ENCODE measurements at regions not wholly inside any gene's neighbourhood (a gene's known extent, or its start where the extent isn't known, plus 50 kb on each side); places are given as distances from the start of the nearest gene placed in this dataset.

DNA sequence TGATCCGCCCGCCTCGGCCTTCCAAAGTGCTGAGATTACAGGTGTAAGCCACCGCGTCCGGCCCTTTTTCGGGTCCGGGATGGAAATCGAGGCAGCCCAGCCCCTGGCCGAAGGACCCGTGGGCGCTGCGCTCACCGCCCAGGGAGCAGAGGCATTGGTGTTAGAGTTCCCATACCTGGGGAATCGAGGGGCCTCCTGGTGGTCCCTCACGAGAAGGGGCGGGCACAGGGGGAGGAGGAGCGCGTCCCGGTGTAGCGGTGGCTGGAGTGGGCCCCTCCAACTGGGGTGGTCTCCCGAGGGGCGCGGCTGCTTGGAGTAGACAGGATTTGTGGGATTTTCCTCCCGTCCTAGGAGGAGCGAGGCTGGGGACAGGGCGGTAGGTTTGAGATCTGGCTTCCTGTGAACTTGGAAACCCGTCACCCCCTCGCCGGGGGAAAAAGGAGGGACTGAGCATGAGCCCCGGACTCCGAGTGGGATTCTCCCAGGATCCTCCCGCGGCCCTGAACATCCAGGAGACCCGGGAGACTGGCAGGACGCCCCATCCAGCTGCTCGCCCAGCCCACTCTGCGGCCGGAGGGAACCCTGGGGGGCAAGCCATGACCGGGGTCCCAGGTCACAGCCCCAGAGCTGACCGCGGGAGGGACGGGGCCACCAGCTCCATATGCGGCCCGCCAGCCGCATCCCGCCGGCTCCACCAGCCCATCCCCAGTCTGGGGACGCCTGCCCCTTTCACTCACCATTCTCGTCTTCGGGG is 70.9 kb downstream of the ASCL4 start:
- Histone ChIP-seq H3K27me3 (replicated peaks in 1 of 2; ENCODE audit: control insufficient read depth in 2 of 2, extremely low read depth in 1 of 2, insufficient read depth in 2 of 2, low read length in 1 of 2) (peaks cover 11 to 57% of the 10 kb centered on the region in 2 experiments), H3K27ac (ENCODE audit: low read length) (no peak overlapping the region), H3K9me3 (no peaks in the 10 kb centered on the region), H3K4me3 (ENCODE audit: control insufficient read depth in 1 of 2, extremely low read depth in 1 of 2, low read length in 1 of 2) (no peak overlapping the region), H3K36me3 (ENCODE audit: control insufficient read depth in 2 of 2, extremely low read depth in 1 of 2, insufficient read depth in 1 of 2, low read length in 1 of 2) (no peaks in the 10 kb centered on the region), H3K4me1 (ENCODE audit: control insufficient read depth in 1 of 2, extremely low read depth in 1 of 2, insufficient read depth in 2 of 2, low read length in 2 of 2) (peaks cover 0 to 3% of the 10 kb centered on the region in 2 experiments)
- no peak overlapping the region for H3K4me3 Mint-ChIP-seq
- peaks cover 36 to 62% of the 10 kb centered on the region in 2 donors for H3K27me3 Mint-ChIP-seq
- no peaks in the 10 kb centered on the region for H3K36me3 Mint-ChIP-seq
- DNase-seq (no peak), ATAC-seq (replicated peaks in 1 of 4) (no peak)
- no peak overlapping the region for H3K27ac Mint-ChIP-seq
- WGBS (ENCODE audit: insufficient coverage) = 28% methylated on average over 43 of the region's 51 CpGs
- ChIA-PET CTCF (no interaction called here), POLR2A (no interaction called here)
- no peaks in the 10 kb centered on the region for H3K9me3 Mint-ChIP-seq
- H3K4me1 Mint-ChIP-seq = peaks cover 0 to 3% (median 2%) of the 10 kb centered on the region in 3 donors

- Mint-ChIP-seq H3K4me1 (peaks cover 0 to 3% (median 2%) of the 10 kb centered on the region in 3 donors), H3K36me3 (no peaks in the 10 kb centered on the region), H3K9me3 (no peaks in the 10 kb centered on the region), H3K27me3 (peaks cover 35 to 62% of the 10 kb centered on the region in 2 donors), H3K4me3 (no peak overlapping the region), H3K27ac (peak overlapping the region in 1 of 2 donors; percentile 19)
- no peak overlapping the region for H3K27ac ChIP-seq (ENCODE audit: low read length)
- POLR2A ChIA-PET = no interaction called here
- H3K36me3 ChIP-seq (ENCODE audit: control insufficient read depth in 2 of 2, extremely low read depth in 1 of 2, insufficient read depth in 1 of 2, low read length in 1 of 2) = no peaks in the 10 kb centered on the region
- CTCF ChIA-PET = no interaction called here
- H3K4me3 ChIP-seq (ENCODE audit: control insufficient read depth in 1 of 2, extremely low read depth in 1 of 2, low read length in 1 of 2) = no peak overlapping the region
- ATAC-seq (replicated peaks in 1 of 4) = no peak
- peaks cover 11 to 54% of the 10 kb centered on the region in 2 experiments for H3K27me3 ChIP-seq (replicated peaks in 1 of 2; ENCODE audit: control insufficient read depth in 2 of 2, extremely low read depth in 1 of 2, insufficient read depth in 2 of 2, low read length in 1 of 2)
- DNase-seq = no peak
- WGBS (ENCODE audit: insufficient coverage) = 76% methylated on average over 14 of the region's 17 CpGs
- H3K9me3 ChIP-seq = no peaks in the 10 kb centered on the region
- peaks cover 0 to 3% of the 10 kb centered on the region in 2 experiments for H3K4me1 ChIP-seq (ENCODE audit: control insufficient read depth in 1 of 2, extremely low read depth in 1 of 2, insufficient read depth in 2 of 2, low read length in 2 of 2)
These were observed 71.6 kb downstream of the ASCL4 start for GRCh38 chr12:107845980-107846659.

DNA sequence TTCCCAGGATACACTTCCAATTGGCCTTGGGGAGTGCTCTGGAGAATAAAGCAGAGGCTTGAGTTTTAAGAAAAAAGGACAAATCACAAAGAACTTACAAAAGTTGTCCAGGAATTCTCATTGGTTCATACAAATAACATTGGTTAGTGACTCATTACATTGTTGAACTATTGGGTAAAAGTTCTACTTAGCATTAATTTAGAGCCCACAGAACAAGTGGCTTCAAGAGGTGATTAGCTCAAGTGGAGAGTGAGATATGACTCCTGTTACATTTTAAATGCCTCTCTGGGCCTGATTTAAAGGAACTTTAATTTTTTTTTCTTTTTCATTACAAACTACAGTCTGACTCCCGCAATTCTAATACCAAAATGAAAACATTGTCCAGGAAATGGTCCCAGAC is 72.9 kb downstream of the ASCL4 start:
- POLR2A ChIA-PET = no interaction called here
- Mint-ChIP-seq H3K4me3 (no peak overlapping the region), H3K9me3 (no peaks in the 10 kb centered on the region), H3K27ac (no peak overlapping the region), H3K36me3 (no peaks in the 10 kb centered on the region), H3K4me1 (peaks cover 0 to 3% (median 2%) of the 10 kb centered on the region in 3 donors), H3K27me3 (peaks cover 38 to 61% of the 10 kb centered on the region in 2 donors)
- H3K27me3 ChIP-seq (replicated peaks in 1 of 2; ENCODE audit: control insufficient read depth in 2 of 2, extremely low read depth in 1 of 2, insufficient read depth in 2 of 2, low read length in 1 of 2) = peaks cover 7 to 54% of the 10 kb centered on the region in 2 experiments
- DNase-seq = no peak
- ATAC-seq (replicated peaks in 1 of 4) = no peak
- no peaks in the 10 kb centered on the region for H3K9me3 ChIP-seq
- H3K4me3 ChIP-seq (ENCODE audit: control insufficient read depth in 1 of 2, extremely low read depth in 1 of 2, low read length in 1 of 2) = no peak overlapping the region
- H3K36me3 ChIP-seq (ENCODE audit: control insufficient read depth in 2 of 2, extremely low read depth in 1 of 2, insufficient read depth in 1 of 2, low read length in 1 of 2) = no peaks in the 10 kb centered on the region
- no peak overlapping the region for H3K27ac ChIP-seq (ENCODE audit: low read length)
- CTCF ChIA-PET = no interaction called here
- WGBS (ENCODE audit: insufficient coverage) = 78% methylated on average over 1 of the region's 1 CpG
- H3K4me1 ChIP-seq (ENCODE audit: control insufficient read depth in 1 of 2, extremely low read depth in 1 of 2, insufficient read depth in 2 of 2, low read length in 2 of 2) = peaks cover 0 to 3% of the 10 kb centered on the region in 2 experiments

DNA sequence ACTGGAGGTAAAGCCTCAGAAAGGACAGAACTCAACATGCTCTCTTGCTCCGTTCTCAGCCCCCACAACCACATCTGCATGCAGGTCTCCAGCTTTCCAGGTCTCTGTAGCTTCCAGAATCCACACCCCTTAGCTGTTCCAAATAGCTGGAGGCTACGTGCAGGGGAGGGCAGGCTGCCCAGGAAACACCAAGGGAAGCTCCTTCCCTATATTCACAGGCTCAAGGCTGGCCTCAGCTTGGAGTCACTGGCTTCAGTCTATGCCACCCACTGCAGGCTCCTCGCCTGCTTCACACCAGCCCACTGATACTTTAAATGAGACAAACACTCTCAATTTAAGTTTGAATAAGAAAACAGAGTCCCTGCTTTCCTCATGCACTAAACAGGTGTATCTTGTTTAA is 73.3 kb downstream of the ASCL4 start:
- DNase-seq (no peak), ATAC-seq (replicated peaks in 1 of 4) (no peak)
- Histone ChIP-seq H3K36me3 (ENCODE audit: control insufficient read depth in 2 of 2, extremely low read depth in 1 of 2, insufficient read depth in 1 of 2, low read length in 1 of 2) (no peaks in the 10 kb centered on the region), H3K27me3 (replicated peaks in 1 of 2; ENCODE audit: control insufficient read depth in 2 of 2, extremely low read depth in 1 of 2, insufficient read depth in 2 of 2, low read length in 1 of 2) (peaks cover 5 to 52% of the 10 kb centered on the region in 2 experiments), H3K27ac (ENCODE audit: low read length) (no peak overlapping the region), H3K9me3 (no peaks in the 10 kb centered on the region), H3K4me1 (ENCODE audit: control insufficient read depth in 1 of 2, extremely low read depth in 1 of 2, insufficient read depth in 2 of 2, low read length in 2 of 2) (peaks cover 0 to 3% of the 10 kb centered on the region in 2 experiments), H3K4me3 (ENCODE audit: control insufficient read depth in 1 of 2, extremely low read depth in 1 of 2, low read length in 1 of 2) (no peak overlapping the region)
- H3K27me3 Mint-ChIP-seq = peaks cover 38 to 61% of the 10 kb centered on the region in 2 donors
- no peaks in the 10 kb centered on the region for H3K9me3 Mint-ChIP-seq
- no peaks in the 10 kb centered on the region for H3K36me3 Mint-ChIP-seq
- WGBS (ENCODE audit: insufficient coverage) = 27% methylated on average over 2 of the region's 3 CpGs
- H3K27ac Mint-ChIP-seq = no peak overlapping the region
- POLR2A ChIA-PET = no interaction called here
- CTCF ChIA-PET = no interaction called here
- H3K4me1 Mint-ChIP-seq = peaks cover 0 to 3% (median 2%) of the 10 kb centered on the region in 3 donors
- H3K4me3 Mint-ChIP-seq = no peak overlapping the region

- Histone ChIP-seq H3K4me1 (ENCODE audit: control insufficient read depth in 1 of 2, extremely low read depth in 1 of 2, insufficient read depth in 2 of 2, low read length in 2 of 2) (no peaks in the 10 kb centered on the region), H3K27ac (ENCODE audit: low read length) (no peak overlapping the region), H3K9me3 (no peaks in the 10 kb centered on the region), H3K27me3 (replicated peaks in 1 of 2; ENCODE audit: control insufficient read depth in 2 of 2, extremely low read depth in 1 of 2, insufficient read depth in 2 of 2, low read length in 1 of 2) (peaks cover 9 to 10% of the 10 kb centered on the region in 2 experiments), H3K4me3 (ENCODE audit: control insufficient read depth in 1 of 2, extremely low read depth in 1 of 2, low read length in 1 of 2) (no peak overlapping the region), H3K36me3 (ENCODE audit: control insufficient read depth in 2 of 2, extremely low read depth in 1 of 2, insufficient read depth in 1 of 2, low read length in 1 of 2) (no peaks in the 10 kb centered on the region)
- Mint-ChIP-seq H3K36me3 (no peaks in the 10 kb centered on the region), H3K27me3 (peaks cover 44 to 64% of the 10 kb centered on the region in 2 donors), H3K27ac (no peak overlapping the region), H3K9me3 (no peaks in the 10 kb centered on the region), H3K4me3 (no peak overlapping the region), H3K4me1 (no peaks in the 10 kb centered on the region)
- ATAC-seq (replicated peaks in 1 of 4) (no peak), DNase-seq (no peak)
- ChIA-PET POLR2A (no interaction called here), CTCF (no interaction called here)
- 57% methylated on average over 1 of the region's 3 CpGs for WGBS (ENCODE audit: insufficient coverage)
These were observed 79.0 kb downstream of the ASCL4 start for GRCh38 chr12:107853479-107853878.

- H3K36me3 Mint-ChIP-seq = no peaks in the 10 kb centered on the region
- no peak overlapping the region for H3K4me3 ChIP-seq (ENCODE audit: control insufficient read depth in 1 of 2, extremely low read depth in 1 of 2, low read length in 1 of 2)
- H3K27ac ChIP-seq (ENCODE audit: low read length) = no peak overlapping the region
- H3K4me1 Mint-ChIP-seq = no peaks in the 10 kb centered on the region
- ChIA-PET CTCF (interaction anchor here in 1 of 2 donors (0.7 kb wide), 1 partner anchor 21 kb away, joined by 3 read pairs; no protein-coding TSS in a partner anchor), POLR2A (no interaction called here)
- no CpG with 5 or more reads among the region's 2 CpGs for WGBS (ENCODE audit: insufficient coverage)
- H3K27me3 ChIP-seq (replicated peaks in 1 of 2; ENCODE audit: control insufficient read depth in 2 of 2, extremely low read depth in 1 of 2, insufficient read depth in 2 of 2, low read length in 1 of 2) = peaks cover 5 to 9% of the 10 kb centered on the region in 2 experiments
- ATAC-seq (replicated peaks in 1 of 4) = no peak
- no peak overlapping the region for H3K4me3 Mint-ChIP-seq
- no peak overlapping the region for H3K27ac Mint-ChIP-seq
- no peak for DNase-seq
- H3K36me3 ChIP-seq (ENCODE audit: control insufficient read depth in 2 of 2, extremely low read depth in 1 of 2, insufficient read depth in 1 of 2, low read length in 1 of 2) = no peaks in the 10 kb centered on the region
- no peaks in the 10 kb centered on the region for H3K9me3 ChIP-seq
- H3K9me3 Mint-ChIP-seq = no peaks in the 10 kb centered on the region
- H3K27me3 Mint-ChIP-seq = peaks cover 38 to 59% of the 10 kb centered on the region in 2 donors
- no peaks in the 10 kb centered on the region for H3K4me1 ChIP-seq (ENCODE audit: control insufficient read depth in 1 of 2, extremely low read depth in 1 of 2, insufficient read depth in 2 of 2, low read length in 2 of 2)
These were observed 81.0 kb downstream of the ASCL4 start for GRCh38 chr12:107855471-107855870.

Data from T-cell (primary cell).